Tibial artery (tissue), 4 donors: ENCODE measurements at regions not wholly inside any gene's neighbourhood (a gene's known extent, or its start where the extent isn't known, plus 50 kb on each side); places are given as distances from the start of the nearest gene placed in this dataset.

Experiments
- DNase-seq, 2 donors: peaks; one replicate each; pipeline ENCODE4 v3.0.0-alpha.2; 2019
- H3K27ac ChIP-seq, 2 donors: fragments of 200-600 bp; sonication (generic) in 1 of 2; 1 replicate in 1 of 2; 2 replicates in 1 of 2; pipeline ENCODE4 v1.5.1; 2018 to 2019; ENCODE audit warnings: mild to moderate bottlenecking in 1 of 2
- H3K27me3 ChIP-seq, 2 donors: fragments of 200-600 bp; sonication (generic) in 1 of 2; one replicate each; pipeline versions ENCODE4 v1.5.1 to v1.6.0; 2016 to 2019
- H3K36me3 ChIP-seq, 3 donors: fragments of 200-600 bp; sonication (generic) in 2 of 3; one replicate each; pipeline ENCODE4 v1.5.1; 2016 to 2019; ENCODE audit warnings: mild to moderate bottlenecking in 2 of 3
- H3K4me1 ChIP-seq, 4 donors: fragments of 200-600 bp; sonication (generic) in 2 of 4; 1 replicate in 3 of 4; 2 replicates in 1 of 4; pipeline ENCODE4 v1.5.1; 2016 to 2019
- H3K4me3 ChIP-seq, 2 donors: fragments of 200-600 bp; sonication (generic) in 1 of 2; 1 replicate in 1 of 2; 2 replicates in 1 of 2; pipeline ENCODE4 v1.5.1; 2018 to 2019; ENCODE audit warnings: mild to moderate bottlenecking in 2 of 2
- H3K9me3 ChIP-seq, 3 donors: fragments of 200-600 bp; sonication (generic) in 1 of 3; one replicate each; pipeline ENCODE4 v1.5.1; 2016 to 2019
- CTCF ChIP-seq, 2 experiments: fragments of 200-600 bp in 1 of 2; fragments of 450-650 bp in 1 of 2; IDR thresholded peaks; one replicate each; pipeline ENCODE4 v1.5.1; 2017 to 2019; ENCODE audit warnings: antibody characterized with exemption in 2 of 2, mild to moderate bottlenecking in 1 of 2, moderate library complexity in 1 of 2
- intact Hi-C: fragments of 100-400 bp; cut with DNase I; formaldehyde crosslinking; loops from one replicate; pipeline ENCODE4 v1.15.0; 2023; ENCODE audit warnings: low total_unique reads

- H3K27me3 ChIP-seq: no peaks in the 10 kb centered on the region
- H3K36me3 ChIP-seq: no peaks in the 10 kb centered on the region
- H3K4me3 ChIP-seq: no peak overlapping the region
- H3K4me1 ChIP-seq: no peaks in the 10 kb centered on the region
- no peak for TF ChIP-seq CTCF (IDR thresholded peaks at IDR 0.05)
- no peak overlapping the region for H3K27ac ChIP-seq
- no peaks in the 10 kb centered on the region for H3K9me3 ChIP-seq
- intact Hi-C loops: no loop called here
- DNase-seq: no peak
These were observed 1737.8 kb upstream of the PRR20A start for GRCh38 chr13:55402870-55403269.

GRCh38 chr13:55403887-55404487 lies 1736.7 kb upstream of the PRR20A start:
- H3K4me1 ChIP-seq: no peaks in the 10 kb centered on the region
- H3K36me3 ChIP-seq: no peaks in the 10 kb centered on the region
- H3K27me3 ChIP-seq: no peaks in the 10 kb centered on the region
- H3K27ac ChIP-seq: no peak overlapping the region
- no peak for TF ChIP-seq CTCF (IDR thresholded peaks at IDR 0.05)
- intact Hi-C loops: no loop called here
- no peak overlapping the region for H3K4me3 ChIP-seq
- H3K9me3 ChIP-seq: no peaks in the 10 kb centered on the region
- no peak for DNase-seq

GRCh38 chr13:55410398-55411330 lies 1730.1 kb upstream of the PRR20A start:
- peak in 1 of 2 donors; percentile 19 for DNase-seq
- H3K9me3 ChIP-seq: no peaks in the 10 kb centered on the region
- no peak overlapping the region for H3K27ac ChIP-seq
- H3K4me1 ChIP-seq: no peaks in the 10 kb centered on the region
- no peaks in the 10 kb centered on the region for H3K27me3 ChIP-seq
- H3K4me3 ChIP-seq: no peak overlapping the region
- intact Hi-C loops: no loop called here
- no peaks in the 10 kb centered on the region for H3K36me3 ChIP-seq
- no peak for TF ChIP-seq CTCF (IDR thresholded peaks at IDR 0.05)

- TF ChIP-seq CTCF (IDR thresholded peaks at IDR 0.05): no peak
- Histone ChIP-seq H3K4me1 (no peaks in the 10 kb centered on the region), H3K4me3 (no peak overlapping the region), H3K27ac (no peak overlapping the region), H3K9me3 (no peaks in the 10 kb centered on the region), H3K27me3 (no peaks in the 10 kb centered on the region), H3K36me3 (no peaks in the 10 kb centered on the region)
- no peak for DNase-seq
- intact Hi-C loops: no loop called here
These were observed 1722.6 kb upstream of the PRR20A start for GRCh38 chr13:55418095-55418494.

- Histone ChIP-seq H3K9me3 (no peaks in the 10 kb centered on the region), H3K4me1 (no peaks in the 10 kb centered on the region), H3K27me3 (no peaks in the 10 kb centered on the region), H3K36me3 (no peaks in the 10 kb centered on the region), H3K4me3 (no peak overlapping the region), H3K27ac (no peak overlapping the region)
- no peak for DNase-seq
- intact Hi-C loops: no loop called here
- no peak for TF ChIP-seq CTCF (IDR thresholded peaks at IDR 0.05)
These were observed 1707.9 kb upstream of the PRR20A start for GRCh38 chr13:55432814-55433213.
